K562 (cell line): ENCODE measurements at regions not wholly inside any gene's neighbourhood (a gene's known extent, or its start where the extent isn't known, plus 50 kb on each side); places are given as distances from the start of the nearest gene placed in this dataset.

Experiments
- ATAC-seq: fragments of 200-7000 bp; cut with Tn5 transposase; 3 replicates; pipeline ENCODE4 v1.9.1; 2020; ENCODE audit warnings: moderate library complexity
- BruUV-seq: library from RNA; stranded (reverse); fragments of 400-500 nt; replicated peaks from 2 replicates; lab custom pipeline; 2021; lab: Mats Ljungman, UMichigan
- CTCF ChIA-PET: fragments of 300-600 bp; formaldehyde crosslinking; extraction: SDS; loops from one replicate; lab custom pipeline; 2021; ENCODE audit warnings: low intra/inter-chr PET ratio; lab: Yijun Ruan, JAX
- POLR2A ChIA-PET: fragments of 300-600, 350-650 bp; sonication (Branson Sonifier 250); formaldehyde crosslinking; extraction: SDS; loops from one replicate; lab custom pipeline; 2021; ENCODE audit warnings: antibody characterized with exemption, inconsistent platforms; lab: Yijun Ruan, JAX
- DNase-seq, 4 experiments: peaks; one replicate each; pipeline versions ENCODE4 v3.0.0 to v3.0.0-alpha.2; 2011 to 2018; ENCODE audit warnings: low spot score in 3 of 4, mixed read lengths in 3 of 4; ENCODE audit errors: extremely low read depth in 1 of 4
- FAIRE-seq: peaks from 2 replicates; lab custom pipeline; 2011; peaks lifted over from hg19 to GRCh38; lab: Jason Lieb, UNC
- H2AFZ ChIP-seq: 2 replicates; pipeline ENCODE4 v1.6.0; 2011; ENCODE audit warnings: low read depth, low read length, control low read depth, inconsistent platforms
- H3K27ac ChIP-seq: fragments of 200-600 bp; 3 replicates; pipeline ENCODE4 v1.8.0; 2011; ENCODE audit warnings: low read depth, mild to moderate bottlenecking, control low read depth, inconsistent platforms, low read length, moderate library complexity, mixed read lengths; ENCODE audit errors: extremely low read depth
- H3K27me3 ChIP-seq, 2 experiments: fragments of 300-600 bp in 1 of 2; 2 replicates in 1 of 2; 3 replicates in 1 of 2; pipeline versions ENCODE4 v1.6.0 to v1.8.0; 2011; ENCODE audit warnings: inconsistent platforms in 2 of 2, low read length in 2 of 2, mild to moderate bottlenecking in 1 of 2, mixed read lengths in 1 of 2, moderate library complexity in 1 of 2; ENCODE audit not compliant: control insufficient read depth in 2 of 2, insufficient read depth in 2 of 2
- H3K36me3 ChIP-seq: fragments of 300-600 bp; 3 replicates; pipeline ENCODE4 v1.8.0; 2011; ENCODE audit warnings: mild to moderate bottlenecking, low read length, inconsistent platforms; ENCODE audit not compliant: control insufficient read depth, insufficient read depth
- H3K4me1 ChIP-seq, 2 experiments: fragments of 200-600 bp in 1 of 2; replicated peaks in 1 of 2; 2 replicates in 1 of 2; 3 replicates in 1 of 2; pipeline versions ENCODE4 v1.5.1 to v1.8.0; 2011; ENCODE audit warnings: inconsistent platforms in 2 of 2, low read length in 2 of 2, mild to moderate bottlenecking in 1 of 2, mixed read lengths in 1 of 2, moderate library complexity in 1 of 2; ENCODE audit not compliant: control insufficient read depth in 2 of 2, insufficient read depth in 2 of 2
- H3K4me2 ChIP-seq: 2 replicates; pipeline ENCODE4 v1.6.1; 2011; ENCODE audit warnings: low read length, control low read depth, inconsistent platforms, mixed read lengths; ENCODE audit not compliant: insufficient read depth
- H3K4me3 ChIP-seq: fragments of 200-600 bp; sonication (generic), shearing (Covaris generic); 2 replicates; pipeline ENCODE4 v1.5.1; 2016; ENCODE audit warnings: control low read depth, inconsistent platforms
- H3K79me2 ChIP-seq: fragments of 200-600 bp; 3 replicates; pipeline ENCODE4 v1.8.0; 2011; ENCODE audit warnings: low read length, inconsistent platforms; ENCODE audit not compliant: control insufficient read depth, insufficient read depth
- H3K9ac ChIP-seq, 2 experiments: 2 replicates each; pipeline versions ENCODE4 v1.6.0 to v1.6.1; 2011; ENCODE audit warnings: low read depth in 2 of 2, low read length in 2 of 2, control low read depth in 1 of 2, inconsistent platforms in 1 of 2, mild to moderate bottlenecking in 1 of 2, mixed read lengths in 1 of 2; ENCODE audit not compliant: insufficient read depth in 1 of 2
- H3K9me1 ChIP-seq: one replicate; pipeline ENCODE4 v1.6.0; 2011; ENCODE audit warnings: inconsistent platforms, mild to moderate bottlenecking, low read length, moderate library complexity; ENCODE audit not compliant: control insufficient read depth, insufficient read depth
- H3K9me3 ChIP-seq: replicated peaks from 2 replicates; pipeline ENCODE4 v1.5.1; 2011; ENCODE audit warnings: low read depth, low read length, inconsistent platforms; ENCODE audit not compliant: control insufficient read depth, insufficient read depth
- H4K20me1 ChIP-seq: replicated peaks from 2 replicates; pipeline ENCODE4 v1.6.1; 2011; ENCODE audit warnings: low read length, inconsistent platforms, mixed read lengths; ENCODE audit not compliant: control insufficient read depth, insufficient read depth
- BRD4 ChIP-seq: fragments of 200-600 bp; sonication (generic); IDR thresholded peaks from 2 replicates; pipeline ENCODE4 v1.6.1; 2017; ENCODE audit warnings: inconsistent platforms
- CHD4 ChIP-seq: fragments of 200-600 bp; sonication (generic); IDR thresholded peaks from 3 replicates; pipeline ENCODE4 v1.6.1; 2012; ENCODE audit warnings: low read depth, mild to moderate bottlenecking, mixed read lengths, low read length, inconsistent platforms; ENCODE audit not compliant: insufficient read depth, insufficient replicate concordance, poor library complexity, severe bottlenecking
- EP400 ChIP-seq: fragments of 450-650 bp; IDR thresholded peaks from 2 replicates; pipeline ENCODE4 v1.6.1; 2017; ENCODE audit warnings: antibody characterized with exemption, mild to moderate bottlenecking, moderate library complexity
- ETV5 ChIP-seq: sonication (generic); formaldehyde crosslinking; IDR thresholded peaks from 2 replicates; pipeline ENCODE4 v1.4.0; 2020; ENCODE audit warnings: low read depth, mild to moderate bottlenecking, missing genetic modification reagents
- MBD2 ChIP-seq: sonication (generic); IDR thresholded peaks from 2 replicates; pipeline ENCODE4 v1.6.1; 2016; ENCODE audit warnings: low read depth, borderline replicate concordance
- NR2F6 ChIP-seq: fragments of 450-650 bp; formaldehyde crosslinking; IDR thresholded peaks from 2 replicates; pipeline ENCODE4 v1.4.0; 2020; ENCODE audit warnings: mild to moderate bottlenecking
- RBM17 ChIP-seq: fragments of 200-400 bp; formaldehyde crosslinking; IDR thresholded peaks from 2 replicates; pipeline ENCODE4 v1.6.1; 2017; ENCODE audit warnings: low read depth, mild to moderate bottlenecking, low read length, borderline replicate concordance
- TAF15 ChIP-seq: fragments of 200-400 bp; formaldehyde crosslinking; IDR thresholded peaks from 2 replicates; pipeline ENCODE4 v1.6.1; 2017; ENCODE audit warnings: mild to moderate bottlenecking, low read depth, low read length, moderate library complexity
- ZNF175 ChIP-seq: fragments of 200-800 bp; sonication (Bioruptor generic); IDR thresholded peaks from 2 replicates; pipeline ENCODE4 v1.6.1; 2016; ENCODE audit warnings: low read depth, mild to moderate bottlenecking, missing genetic modification characterization, missing compliant biosample characterization
- WGBS: fragments of 100-300 bp; shearing (Covaris generic); methylation state at CpG from one replicate; pipeline ENCODE4 v1.1.6; 2016; ENCODE audit warnings: low coverage, mixed read lengths; ENCODE audit not compliant: insufficient coverage; ENCODE audit errors: missing lambda C conversion rate; 5-methylcytosine and 5-hydroxymethylcytosine counted together
- in situ Hi-C: fragments of 300-500 bp; cut with MboI; formaldehyde crosslinking; loops from 4 replicates; pipeline ENCODE4 v1.15.0; 2018; ENCODE audit warnings: inconsistent platforms, mixed read lengths
- intact Hi-C: fragments of 100-400 bp; cut with micrococcal nuclease; formaldehyde crosslinking; loops from 2 replicates; pipeline ENCODE4 v1.14.2; 2022
- TF ChIP-seq, protein P1 (sequence below): sonication (generic); formaldehyde crosslinking; IDR thresholded peaks from 2 replicates; pipeline ENCODE4 v1.5.0; 2020; ENCODE audit warnings: missing genetic modification reagents
- TF ChIP-seq, protein P2 (sequence below), 2 experiments: fragments of 450-650 bp; conservative IDR thresholded peaks; 2 replicates each; pipeline ENCODE4 v1.6.1; 2017; ENCODE audit warnings: mild to moderate bottlenecking in 2 of 2, moderate library complexity in 2 of 2
- TF ChIP-seq, protein P3 (sequence below): fragments of 250-450 bp; sonication (Bioruptor Pico); IDR thresholded peaks from 2 replicates; pipeline ENCODE4 v1.4.0; 2020; ENCODE audit warnings: borderline replicate concordance

DNA sequence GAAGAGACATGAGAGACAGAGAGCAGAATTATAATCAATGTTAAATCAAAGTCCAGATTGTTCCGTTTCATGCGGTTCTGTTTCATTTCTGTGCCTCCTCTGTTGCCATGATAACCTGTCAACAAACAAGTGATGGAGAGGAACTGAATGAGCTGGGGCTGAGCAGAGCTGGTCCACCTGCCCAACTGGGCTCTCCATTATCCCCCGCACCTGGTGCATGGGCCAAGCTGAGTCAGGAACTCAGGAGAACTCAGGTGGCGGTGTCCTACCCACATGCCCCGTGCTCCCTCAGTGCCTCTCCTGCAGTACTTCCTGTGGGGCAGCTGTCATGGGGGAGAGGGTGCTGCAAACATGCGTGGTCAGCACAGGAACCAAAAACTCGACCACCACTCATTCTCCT is 178.8 kb downstream of the TTC32 start:
- Histone ChIP-seq H3K9me3 (no peaks in the 10 kb centered on the region), H3K9me1 (no peaks in the 10 kb centered on the region), H3K9ac (no peak overlapping the region), H3K36me3 (no peaks in the 10 kb centered on the region), H3K4me1 (no peaks in the 10 kb centered on the region), H3K4me3 (no peak overlapping the region), H4K20me1 (no peaks in the 10 kb centered on the region), H3K27me3 (peaks cover 0 to 34% of the 10 kb centered on the region in 2 experiments), H2AFZ (no peak overlapping the region), H3K27ac (no peak overlapping the region), H3K4me2 (no peak overlapping the region), H3K79me2 (no peaks in the 10 kb centered on the region)
- BruUV-seq = no TSS peak
- TF ChIP-seq ZNF175 (CRISPR knock-in tag) (no peak), ETV5 (CRISPR knock-in tag) (no peak), BRD4 (no peak)
- TF ChIP-seq, protein P1, sequence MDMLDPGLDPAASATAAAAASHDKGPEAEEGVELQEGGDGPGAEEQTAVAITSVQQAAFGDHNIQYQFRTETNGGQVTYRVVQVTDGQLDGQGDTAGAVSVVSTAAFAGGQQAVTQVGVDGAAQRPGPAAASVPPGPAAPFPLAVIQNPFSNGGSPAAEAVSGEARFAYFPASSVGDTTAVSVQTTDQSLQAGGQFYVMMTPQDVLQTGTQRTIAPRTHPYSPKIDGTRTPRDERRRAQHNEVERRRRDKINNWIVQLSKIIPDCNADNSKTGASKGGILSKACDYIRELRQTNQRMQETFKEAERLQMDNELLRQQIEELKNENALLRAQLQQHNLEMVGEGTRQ (CRISPR knock-in tag) = no peak
- POLR2A ChIA-PET = interaction anchor here (0.6 kb wide), 1 partner anchor 14 kb away, joined by 3 read pairs; no protein-coding TSS in a partner anchor
- FAIRE-seq = no peak
- no peak for DNase-seq
- in situ Hi-C loops (no loop called here), intact Hi-C loops (no loop called here)
- CTCF ChIA-PET = no interaction called here
- WGBS = 0% methylated on average over 7 of the region's 7 CpGs
- ATAC-seq = no peak

- H3K4me1 ChIP-seq = no peaks in the 10 kb centered on the region
- BruUV-seq = no TSS peak
- no peaks in the 10 kb centered on the region for H3K9me3 ChIP-seq
- no peak for FAIRE-seq
- H3K27ac ChIP-seq = no peak overlapping the region
- H3K9me1 ChIP-seq = no peaks in the 10 kb centered on the region
- no peak overlapping the region for H3K9ac ChIP-seq
- no peaks in the 10 kb centered on the region for H4K20me1 ChIP-seq
- DNase-seq = no peak
- in situ Hi-C loops (no loop called here), intact Hi-C loops (no loop called here)
- no peak overlapping the region for H3K4me3 ChIP-seq
- no peaks in the 10 kb centered on the region for H3K79me2 ChIP-seq
- no peak overlapping the region for H3K4me2 ChIP-seq
- CTCF ChIA-PET = no interaction called here
- POLR2A ChIA-PET = no interaction called here
- no peak for ATAC-seq
- H3K27me3 ChIP-seq = peaks cover 0 to 29% of the 10 kb centered on the region in 2 experiments
- TF ChIP-seq EP400 (no peak), RBM17 (no peak), TAF15 (no peak), MBD2 (no peak), CHD4 (no peak), NR2F6 (CRISPR knock-in tag) (no peak)
- TF ChIP-seq, protein P2, sequence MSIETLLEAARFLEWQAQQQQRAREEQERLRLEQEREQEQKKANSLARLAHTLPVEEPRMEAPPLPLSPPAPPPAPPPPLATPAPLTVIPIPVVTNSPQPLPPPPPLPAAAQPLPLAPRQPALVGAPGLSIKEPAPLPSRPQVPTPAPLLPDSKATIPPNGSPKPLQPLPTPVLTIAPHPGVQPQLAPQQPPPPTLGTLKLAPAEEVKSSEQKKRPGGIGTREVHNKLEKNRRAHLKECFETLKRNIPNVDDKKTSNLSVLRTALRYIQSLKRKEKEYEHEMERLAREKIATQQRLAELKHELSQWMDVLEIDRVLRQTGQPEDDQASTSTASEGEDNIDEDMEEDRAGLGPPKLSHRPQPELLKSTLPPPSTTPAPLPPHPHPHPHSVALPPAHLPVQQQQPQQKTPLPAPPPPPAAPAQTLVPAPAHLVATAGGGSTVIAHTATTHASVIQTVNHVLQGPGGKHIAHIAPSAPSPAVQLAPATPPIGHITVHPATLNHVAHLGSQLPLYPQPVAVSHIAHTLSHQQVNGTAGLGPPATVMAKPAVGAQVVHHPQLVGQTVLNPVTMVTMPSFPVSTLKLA (conservative IDR thresholded peaks at IDR 0.05) = no peak
- TF ChIP-seq, protein P3, sequence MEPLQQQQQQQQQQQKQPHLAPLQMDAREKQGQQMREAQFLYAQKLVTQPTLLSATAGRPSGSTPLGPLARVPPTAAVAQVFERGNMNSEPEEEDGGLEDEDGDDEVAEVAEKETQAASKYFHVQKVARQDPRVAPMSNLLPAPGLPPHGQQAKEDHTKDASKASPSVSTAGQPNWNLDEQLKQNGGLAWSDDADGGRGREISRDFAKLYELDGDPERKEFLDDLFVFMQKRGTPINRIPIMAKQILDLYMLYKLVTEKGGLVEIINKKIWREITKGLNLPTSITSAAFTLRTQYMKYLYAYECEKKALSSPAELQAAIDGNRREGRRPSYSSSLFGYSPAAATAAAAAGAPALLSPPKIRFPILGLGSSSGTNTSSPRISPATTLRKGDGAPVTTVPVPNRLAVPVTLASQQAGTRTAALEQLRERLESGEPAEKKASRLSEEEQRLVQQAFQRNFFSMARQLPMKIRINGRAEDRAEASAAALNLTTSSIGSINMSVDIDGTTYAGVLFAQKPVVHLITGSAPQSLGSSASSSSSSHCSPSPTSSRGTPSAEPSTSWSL (CRISPR knock-in tag) = no peak
- TF ChIP-seq, all 486 proteins: peak for 0
- WGBS = 0% methylated on average over 3 of the region's 3 CpGs
- H3K36me3 ChIP-seq = no peaks in the 10 kb centered on the region
- no peak overlapping the region for H2AFZ ChIP-seq
Measured at GRCh38 chr2:19722531-19722971, 179.2 kb downstream of the TTC32 start.
